Stomach (tissue), 4 donors: ENCODE measurements at regions not wholly inside any gene's neighbourhood (a gene's known extent, or its start where the extent isn't known, plus 50 kb on each side); places are given as distances from the start of the nearest gene placed in this dataset.

Source experiments
- CTCF ChIP-seq, 7 experiments: fragments of 450-650 bp in 4 of 7; fragments of 200-600 bp in 3 of 7; sonication (generic) in 3 of 7; IDR thresholded peaks; one replicate each; pipeline ENCODE4 v1.5.1; 2016 to 2019; ENCODE audit warnings: antibody characterized with exemption in 7 of 7, control low read depth in 2 of 7, mild to moderate bottlenecking in 1 of 7
- EP300 ChIP-seq: sonication (generic); formaldehyde crosslinking; IDR thresholded peaks from one replicate; pipeline ENCODE4 v1.6.1; 2017; ENCODE audit warnings: antibody characterized with exemption
- POLR2A ChIP-seq, 4 donors: fragments of 450-650 bp; IDR thresholded peaks; one replicate each; pipeline ENCODE4 v1.6.1; 2016; ENCODE audit warnings: antibody characterized with exemption in 4 of 4, control low read depth in 2 of 4, mild to moderate bottlenecking in 1 of 4, moderate library complexity in 1 of 4
- POLR2AphosphoS5 ChIP-seq, 3 donors: sonication (generic); formaldehyde crosslinking; IDR thresholded peaks; one replicate each; pipeline ENCODE4 v1.6.1; 2016; ENCODE audit warnings: antibody characterized with exemption in 3 of 3

GRCh38 chr7:28328146-28328545 lies 84.2 kb upstream of the CREB5 start:
- TF ChIP-seq POLR2A (IDR thresholded peaks at IDR 0.05) (no peak), CTCF (IDR thresholded peaks at IDR 0.05) (no peak), POLR2AphosphoS5 (IDR thresholded peaks at IDR 0.05) (no peak), EP300 (no peak)
